Calu3 (cell line): ENCODE measurements at regions not wholly inside any gene's neighbourhood (a gene's known extent, or its start where the extent isn't known, plus 50 kb on each side); places are given as distances from the start of the nearest gene placed in this dataset.

Source experiments
- BruUV-seq: library from RNA; stranded (reverse); fragments of 400-500 nt; replicated peaks from 2 replicates; lab custom pipeline; 2021; lab: Mats Ljungman, UMichigan
- CTCF ChIA-PET: fragments of 300-600 bp; sonication (Branson Sonifier 250); formaldehyde crosslinking; loops from one replicate; lab custom pipeline; 2022; ENCODE audit warnings: antibody characterized with exemption; lab: Charles Lee
- DNase-seq: peaks from one replicate; pipeline ENCODE4 v3.0.0; 2022
- H3K27ac Mint-ChIP-seq: one replicate; pipeline ENCODE4 v1.8.0; 2022; ENCODE audit warnings: mixed read lengths; ENCODE audit not compliant: unreplicated experiment
- H3K27me3 Mint-ChIP-seq: one replicate; pipeline ENCODE4 v1.8.0; 2022; ENCODE audit warnings: mixed read lengths; ENCODE audit not compliant: unreplicated experiment
- H3K36me3 Mint-ChIP-seq: one replicate; pipeline ENCODE4 v1.8.0; 2022; ENCODE audit warnings: mild to moderate bottlenecking, moderate library complexity, mixed read lengths; ENCODE audit not compliant: insufficient read depth, unreplicated experiment
- H3K4me1 Mint-ChIP-seq: one replicate; pipeline ENCODE4 v1.8.0; 2022; ENCODE audit warnings: mild to moderate bottlenecking, low read depth, mixed read lengths; ENCODE audit not compliant: unreplicated experiment
- H3K4me3 Mint-ChIP-seq: one replicate; pipeline ENCODE4 v1.8.0; 2022; ENCODE audit warnings: mild to moderate bottlenecking, low read depth, moderate library complexity, mixed read lengths; ENCODE audit not compliant: unreplicated experiment
- H3K9me3 Mint-ChIP-seq: one replicate; pipeline ENCODE4 v1.8.0; 2022; ENCODE audit warnings: low read depth, mixed read lengths; ENCODE audit not compliant: unreplicated experiment
- CTCF ChIP-seq: fragments of 200-600 bp; IDR thresholded peaks from one replicate; pipeline ENCODE4 v1.8.0; 2022; ENCODE audit warnings: antibody characterized with exemption; ENCODE audit not compliant: unreplicated experiment
- intact Hi-C: fragments of 100-400 bp; cut with micrococcal nuclease; formaldehyde crosslinking; loops from one replicate; pipeline ENCODE4 v1.10.0; 2022; ENCODE audit not compliant: unreplicated experiment

- CTCF ChIA-PET = no interaction called here
- H3K9me3 Mint-ChIP-seq = no peaks in the 10 kb centered on the region
- no peak for DNase-seq
- no peak overlapping the region for H3K27ac Mint-ChIP-seq
- TF ChIP-seq CTCF = no peak
- H3K4me1 Mint-ChIP-seq = no peaks in the 10 kb centered on the region
- H3K36me3 Mint-ChIP-seq = no peaks in the 10 kb centered on the region
- no peaks in the 10 kb centered on the region for H3K27me3 Mint-ChIP-seq
- BruUV-seq = no TSS peak
- H3K4me3 Mint-ChIP-seq = no peak overlapping the region
- intact Hi-C loops = no loop called here
These were observed 117.9 kb upstream of the KCNN2 start for GRCh38 chr5:114243972-114244317.

DNA sequence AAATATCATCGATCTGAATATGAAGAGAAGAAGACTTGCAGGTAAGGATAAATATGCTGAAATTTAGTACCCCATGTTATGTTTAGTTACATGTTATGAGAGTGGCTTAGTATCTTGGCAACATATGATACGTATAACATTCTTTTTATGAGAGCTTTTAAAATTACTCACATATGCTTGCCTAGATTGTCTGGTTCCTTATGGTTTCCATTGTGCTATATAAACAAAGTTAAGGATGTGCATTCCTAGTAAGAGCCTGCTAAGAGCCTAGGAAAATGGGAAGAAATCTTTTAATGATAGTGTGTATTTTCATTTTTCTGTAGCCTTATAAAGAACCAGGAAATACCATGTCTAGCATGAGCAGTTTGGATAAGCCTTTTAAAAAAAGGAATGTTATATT, 112.0 kb upstream of the KCNN2 start:
- Mint-ChIP-seq H3K36me3 (no peaks in the 10 kb centered on the region), H3K27ac (no peak overlapping the region), H3K9me3 (no peaks in the 10 kb centered on the region), H3K4me1 (no peaks in the 10 kb centered on the region), H3K4me3 (no peak overlapping the region), H3K27me3 (no peaks in the 10 kb centered on the region)
- no peak for TF ChIP-seq CTCF
- CTCF ChIA-PET = interaction anchor here (0.6 to 0.9 kb wide), 2 partner anchors 11 to 176 kb away, joined by 4 to 5 read pairs; no protein-coding TSS in a partner anchor
- no peak for DNase-seq
- BruUV-seq = no TSS peak
- intact Hi-C loops = no loop called here

- intact Hi-C loops = no loop called here
- no TSS peak for BruUV-seq
- Mint-ChIP-seq H3K9me3 (no peaks in the 10 kb centered on the region), H3K4me1 (no peaks in the 10 kb centered on the region), H3K36me3 (no peaks in the 10 kb centered on the region), H3K27ac (no peak overlapping the region), H3K4me3 (no peak overlapping the region), H3K27me3 (no peaks in the 10 kb centered on the region)
- CTCF ChIA-PET = interaction anchor here (0.9 kb wide), 1 partner anchor 12 kb away, joined by 4 read pairs; no protein-coding TSS in a partner anchor
- DNase-seq = no peak
- TF ChIP-seq CTCF = no peak
These were observed 111.3 kb upstream of the KCNN2 start for GRCh38 chr5:114250536-114250935.

DNA sequence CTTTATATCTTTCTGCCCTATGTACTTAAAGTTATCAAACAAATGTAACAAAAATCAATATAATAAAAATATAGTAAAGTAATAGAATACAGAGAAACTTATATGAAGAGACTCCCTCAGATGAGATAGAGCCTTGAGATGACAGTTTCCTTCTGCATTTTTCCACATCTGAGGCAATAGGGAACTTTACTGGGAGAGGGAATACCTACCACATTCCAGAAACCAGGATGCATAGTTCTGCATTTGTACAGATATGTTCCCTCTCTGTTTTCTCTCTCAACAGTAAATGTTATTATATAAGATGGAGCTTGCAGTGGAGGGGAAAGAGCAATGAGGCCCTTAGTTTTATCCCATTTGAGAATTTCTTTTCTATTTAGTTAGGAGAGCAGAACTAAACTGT, 109.6 kb upstream of the KCNN2 start:
- H3K4me3 Mint-ChIP-seq = no peak overlapping the region
- intact Hi-C loops = no loop called here
- BruUV-seq = no TSS peak
- no peaks in the 10 kb centered on the region for H3K27me3 Mint-ChIP-seq
- TF ChIP-seq CTCF = no peak
- DNase-seq = no peak
- no peak overlapping the region for H3K27ac Mint-ChIP-seq
- H3K9me3 Mint-ChIP-seq = no peaks in the 10 kb centered on the region
- no peaks in the 10 kb centered on the region for H3K36me3 Mint-ChIP-seq
- CTCF ChIA-PET = interaction anchor here (0.7 kb wide), 2 partner anchors 139 to 737 kb away, joined by 4 to 7 read pairs; no protein-coding TSS in a partner anchor
- H3K4me1 Mint-ChIP-seq = no peaks in the 10 kb centered on the region
